ENCODE measurements at regions not wholly inside any gene's neighbourhood (a gene's known extent, or its start where the extent isn't known, plus 50 kb on each side); places are given as distances from the start of the nearest gene placed in this dataset.

DNA sequence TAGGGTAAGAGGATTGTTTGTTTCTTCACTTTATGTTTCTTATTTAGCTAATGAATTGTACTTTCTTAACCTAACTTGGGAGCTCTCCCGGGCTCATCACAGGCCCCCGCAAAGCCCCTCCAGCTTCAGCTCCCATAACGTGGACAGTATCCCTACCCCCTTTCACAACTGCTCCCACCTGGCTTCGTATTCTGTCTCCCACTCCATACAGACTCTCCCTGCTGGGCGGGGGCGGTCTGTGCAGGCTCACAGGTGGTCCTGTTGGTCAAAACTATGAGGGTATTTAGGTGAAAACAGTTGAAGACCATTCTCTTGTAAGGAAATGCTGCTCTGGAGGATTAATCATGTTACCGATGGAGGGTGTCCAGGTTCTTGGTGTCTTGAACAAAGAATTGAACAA is 805.3 kb downstream of the SEMA5A start:
- TF ChIP-seq CTCF (IDR thresholded peaks at IDR 0.05) = no peak

GRCh38 chr5:8749556-8749955 is 796.3 kb downstream of the SEMA5A start:
- intact Hi-C loops (cut with DNase I; ENCODE audit: low total_unique reads) = no loop called here
- no peak overlapping the region for H3K4me3 ChIP-seq
- H3K27me3 ChIP-seq = no peaks in the 10 kb centered on the region
- no peaks in the 10 kb centered on the region for H3K9me3 ChIP-seq
- DNase-seq = no peak
- no peaks in the 10 kb centered on the region for H3K36me3 ChIP-seq
- H3K4me1 ChIP-seq = no peaks in the 10 kb centered on the region
- no peak for TF ChIP-seq CTCF (IDR thresholded peaks at IDR 0.05)
- H3K27ac ChIP-seq = no peak overlapping the region

More for the DNA sequence above, 805.3 kb downstream of the SEMA5A start:
- no peaks in the 10 kb centered on the region for H3K9me3 ChIP-seq
- no peak for DNase-seq
- H3K27ac ChIP-seq = no peak overlapping the region
- H3K36me3 ChIP-seq = no peaks in the 10 kb centered on the region
- no peak overlapping the region for H3K4me3 ChIP-seq
- H3K4me1 ChIP-seq = no peaks in the 10 kb centered on the region
- intact Hi-C loops (cut with DNase I; ENCODE audit: low total_unique reads) = no loop called here
- H3K27me3 ChIP-seq = no peaks in the 10 kb centered on the region

DNA sequence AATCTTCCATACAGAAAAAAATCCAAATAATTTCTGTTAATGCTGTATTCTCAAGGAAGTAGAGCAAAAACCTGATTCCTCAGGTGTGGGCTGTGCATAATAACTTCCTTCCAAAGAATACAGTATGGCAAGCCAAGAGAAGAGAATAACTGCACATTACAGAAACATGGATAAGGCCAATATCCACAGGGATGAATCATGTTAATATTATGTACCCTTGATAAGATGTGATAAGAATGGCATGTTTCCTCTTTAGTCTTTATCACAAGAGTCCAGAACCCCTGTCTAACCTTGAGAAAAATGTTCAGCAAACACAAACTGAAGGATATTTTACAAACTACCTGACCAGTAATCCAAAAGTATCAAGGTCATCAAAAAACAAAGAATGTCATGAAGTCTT is 795.8 kb downstream of the SEMA5A start:
- Histone ChIP-seq H3K36me3 (no peaks in the 10 kb centered on the region), H3K4me3 (no peak overlapping the region), H3K27ac (no peak overlapping the region), H3K27me3 (no peaks in the 10 kb centered on the region), H3K4me1 (no peaks in the 10 kb centered on the region), H3K9me3 (no peaks in the 10 kb centered on the region)
- TF ChIP-seq CTCF (IDR thresholded peaks at IDR 0.05) = no peak
- intact Hi-C loops (cut with DNase I; ENCODE audit: low total_unique reads) = no loop called here
- no peak for DNase-seq

- Histone ChIP-seq H3K9me3 (no peaks in the 10 kb centered on the region), H3K4me1 (no peaks in the 10 kb centered on the region), H3K4me3 (no peak overlapping the region), H3K27me3 (no peaks in the 10 kb centered on the region), H3K27ac (no peak overlapping the region), H3K36me3 (no peaks in the 10 kb centered on the region)
- no peak for TF ChIP-seq CTCF (IDR thresholded peaks at IDR 0.05)
- intact Hi-C loops (cut with DNase I; ENCODE audit: low total_unique reads) = no loop called here
- DNase-seq = no peak
Observed at GRCh38 chr5:8751971-8752370, 793.9 kb downstream of the SEMA5A start.

- Histone ChIP-seq H3K4me3 (no peak overlapping the region), H3K27me3 (no peaks in the 10 kb centered on the region), H3K27ac (no peak overlapping the region), H3K4me1 (no peaks in the 10 kb centered on the region), H3K9me3 (no peaks in the 10 kb centered on the region), H3K36me3 (no peaks in the 10 kb centered on the region)
- no peak for DNase-seq
- TF ChIP-seq CTCF (IDR thresholded peaks at IDR 0.05) = no peak
- intact Hi-C loops (cut with DNase I; ENCODE audit: low total_unique reads) = no loop called here
Observed at GRCh38 chr5:8752595-8752994, 793.3 kb downstream of the SEMA5A start.

DNA sequence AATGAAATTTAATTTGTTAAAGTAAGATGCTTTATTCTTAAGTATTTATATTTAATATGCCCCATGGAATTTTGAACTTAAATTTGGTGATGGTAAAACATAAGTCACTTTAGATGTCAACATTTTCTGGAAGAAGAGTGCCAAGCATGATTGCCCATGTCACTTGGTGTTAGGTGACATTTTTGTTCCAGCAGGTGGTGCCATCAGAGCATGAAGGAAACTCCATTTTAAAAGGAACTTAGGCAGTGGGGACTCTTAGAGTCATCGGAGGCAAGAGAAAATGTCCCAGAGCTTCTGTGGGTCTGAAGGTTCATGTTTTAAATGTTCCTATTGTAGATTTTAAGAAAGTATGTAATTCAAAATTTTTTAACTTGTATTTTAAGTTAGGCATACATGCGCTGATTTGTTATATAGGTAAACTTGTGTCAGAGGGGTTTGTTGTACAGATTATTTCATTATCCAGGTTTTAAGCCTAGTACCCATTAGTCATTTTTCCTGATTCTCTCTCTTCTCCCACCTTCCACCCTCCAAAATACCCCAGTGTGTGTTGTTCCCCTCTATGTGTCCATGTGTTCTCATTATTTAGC is 789.3 kb downstream of the SEMA5A start:
- intact Hi-C loops (cut with DNase I; ENCODE audit: low total_unique reads) = no loop called here
- H3K4me3 ChIP-seq = no peak overlapping the region
- no peak for DNase-seq
- no peaks in the 10 kb centered on the region for H3K27me3 ChIP-seq
- H3K4me1 ChIP-seq = no peaks in the 10 kb centered on the region
- no peaks in the 10 kb centered on the region for H3K9me3 ChIP-seq
- no peak overlapping the region for H3K27ac ChIP-seq
- H3K36me3 ChIP-seq = no peaks in the 10 kb centered on the region
- peak; percentile 14 to 19 for TF ChIP-seq CTCF (IDR thresholded peaks at IDR 0.05)

Data from tibial artery (tissue), 4 donors.